Esophagus squamous epithelium (tissue), 4 donors: ENCODE measurements at regions not wholly inside any gene's neighbourhood (a gene's known extent, or its start where the extent isn't known, plus 50 kb on each side); places are given as distances from the start of the nearest gene placed in this dataset.

Experiments
- POLR2A ChIP-seq, 4 donors: fragments of 450-650 bp; IDR thresholded peaks; one replicate each; pipeline ENCODE4 v1.6.1; 2017; ENCODE audit warnings: antibody characterized with exemption in 4 of 4, mild to moderate bottlenecking in 4 of 4, moderate library complexity in 3 of 4
- TF ChIP-seq, protein P1 (sequence below), 6 experiments: fragments of 450-650 bp in 4 of 6; fragments of 200-600 bp in 2 of 6; sonication (generic) in 2 of 6; IDR thresholded peaks; one replicate each; pipeline ENCODE4 v1.5.1; 2016 to 2019; ENCODE audit warnings: antibody characterized with exemption in 6 of 6, mild to moderate bottlenecking in 4 of 6, moderate library complexity in 4 of 6

DNA sequence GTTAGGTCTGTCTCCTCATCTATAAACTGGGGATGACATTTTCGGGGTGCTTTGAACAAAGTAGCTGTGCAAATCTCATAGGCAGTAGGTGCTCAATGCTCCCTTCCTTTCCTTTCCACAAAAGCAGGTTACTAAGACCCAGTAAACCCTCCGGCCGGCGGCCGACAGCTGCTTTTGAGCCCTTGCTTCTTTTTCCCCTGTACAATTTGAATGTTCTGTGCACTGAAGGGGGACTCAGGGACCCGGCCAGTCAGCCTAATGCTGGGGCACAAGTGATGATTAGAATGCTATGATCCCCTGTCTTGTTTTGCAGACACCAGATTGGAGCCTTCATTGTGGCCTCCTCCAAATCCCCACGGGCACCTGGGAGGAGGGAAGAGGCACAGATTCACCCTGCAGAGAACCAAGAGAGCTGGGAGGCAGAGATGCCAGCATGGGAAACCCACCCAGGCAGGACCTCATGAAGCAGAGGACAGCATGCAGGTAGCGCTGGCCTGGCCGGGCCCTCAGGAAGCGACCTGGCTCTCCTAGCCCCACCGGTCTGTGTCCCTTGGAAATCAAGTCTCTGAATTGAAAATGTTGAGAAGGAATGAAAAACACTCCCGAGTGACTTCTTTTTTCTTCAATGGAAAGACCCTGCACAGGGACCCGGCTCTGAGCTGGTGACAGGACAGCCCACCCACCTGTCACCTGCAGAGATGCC is 128.6 kb upstream of the HDAC4 start:
- TF ChIP-seq, protein P1, sequence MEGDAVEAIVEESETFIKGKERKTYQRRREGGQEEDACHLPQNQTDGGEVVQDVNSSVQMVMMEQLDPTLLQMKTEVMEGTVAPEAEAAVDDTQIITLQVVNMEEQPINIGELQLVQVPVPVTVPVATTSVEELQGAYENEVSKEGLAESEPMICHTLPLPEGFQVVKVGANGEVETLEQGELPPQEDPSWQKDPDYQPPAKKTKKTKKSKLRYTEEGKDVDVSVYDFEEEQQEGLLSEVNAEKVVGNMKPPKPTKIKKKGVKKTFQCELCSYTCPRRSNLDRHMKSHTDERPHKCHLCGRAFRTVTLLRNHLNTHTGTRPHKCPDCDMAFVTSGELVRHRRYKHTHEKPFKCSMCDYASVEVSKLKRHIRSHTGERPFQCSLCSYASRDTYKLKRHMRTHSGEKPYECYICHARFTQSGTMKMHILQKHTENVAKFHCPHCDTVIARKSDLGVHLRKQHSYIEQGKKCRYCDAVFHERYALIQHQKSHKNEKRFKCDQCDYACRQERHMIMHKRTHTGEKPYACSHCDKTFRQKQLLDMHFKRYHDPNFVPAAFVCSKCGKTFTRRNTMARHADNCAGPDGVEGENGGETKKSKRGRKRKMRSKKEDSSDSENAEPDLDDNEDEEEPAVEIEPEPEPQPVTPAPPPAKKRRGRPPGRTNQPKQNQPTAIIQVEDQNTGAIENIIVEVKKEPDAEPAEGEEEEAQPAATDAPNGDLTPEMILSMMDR (IDR thresholded peaks at IDR 0.05), result no peak
- TF ChIP-seq POLR2A (IDR thresholded peaks at IDR 0.05), result no peak
